ENCODE measurements at regions not wholly inside any gene's neighbourhood (a gene's known extent, or its start where the extent isn't known, plus 50 kb on each side); places are given as distances from the start of the nearest gene placed in this dataset.

DNA sequence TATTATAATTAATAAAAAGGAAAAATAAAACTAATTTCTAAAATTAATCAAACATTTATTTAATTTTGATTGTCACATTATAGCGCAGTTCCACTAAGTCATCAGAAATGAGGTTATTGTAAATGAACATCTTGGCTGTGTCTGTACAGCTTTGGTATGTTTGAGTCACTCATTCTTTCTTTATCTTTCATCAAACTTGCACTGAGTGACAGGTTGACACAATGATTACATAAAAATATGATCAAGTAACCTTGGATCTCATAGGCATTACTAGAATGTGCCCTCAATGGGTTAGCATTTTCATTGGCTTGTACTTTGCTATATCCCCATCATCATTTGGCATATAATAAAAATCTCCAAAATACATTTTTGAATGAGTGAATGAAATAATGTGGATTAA is 1353.2 kb upstream of the ADGRL2 start:
- Histone ChIP-seq H3K9me3 (no peaks in the 10 kb centered on the region), H3K4me3 (no peak overlapping the region), H3K27me3 (replicated peaks in 1 of 7) (no peaks in the 10 kb centered on the region), H3K27ac (no peak overlapping the region), H3K4me1 (no peaks in the 10 kb centered on the region), H3K36me3 (no peaks in the 10 kb centered on the region)
- no peak for TF ChIP-seq POLR2AphosphoS5 (IDR thresholded peaks at IDR 0.05)
- no peak for TF ChIP-seq POLR2A (IDR thresholded peaks at IDR 0.05)
- TF ChIP-seq, protein P1, sequence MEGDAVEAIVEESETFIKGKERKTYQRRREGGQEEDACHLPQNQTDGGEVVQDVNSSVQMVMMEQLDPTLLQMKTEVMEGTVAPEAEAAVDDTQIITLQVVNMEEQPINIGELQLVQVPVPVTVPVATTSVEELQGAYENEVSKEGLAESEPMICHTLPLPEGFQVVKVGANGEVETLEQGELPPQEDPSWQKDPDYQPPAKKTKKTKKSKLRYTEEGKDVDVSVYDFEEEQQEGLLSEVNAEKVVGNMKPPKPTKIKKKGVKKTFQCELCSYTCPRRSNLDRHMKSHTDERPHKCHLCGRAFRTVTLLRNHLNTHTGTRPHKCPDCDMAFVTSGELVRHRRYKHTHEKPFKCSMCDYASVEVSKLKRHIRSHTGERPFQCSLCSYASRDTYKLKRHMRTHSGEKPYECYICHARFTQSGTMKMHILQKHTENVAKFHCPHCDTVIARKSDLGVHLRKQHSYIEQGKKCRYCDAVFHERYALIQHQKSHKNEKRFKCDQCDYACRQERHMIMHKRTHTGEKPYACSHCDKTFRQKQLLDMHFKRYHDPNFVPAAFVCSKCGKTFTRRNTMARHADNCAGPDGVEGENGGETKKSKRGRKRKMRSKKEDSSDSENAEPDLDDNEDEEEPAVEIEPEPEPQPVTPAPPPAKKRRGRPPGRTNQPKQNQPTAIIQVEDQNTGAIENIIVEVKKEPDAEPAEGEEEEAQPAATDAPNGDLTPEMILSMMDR (IDR thresholded peaks at IDR 0.05 in 8 of 11, conservative IDR thresholded peaks at IDR 0.05 in 3 of 11), result no peak
- no peak for DNase-seq
- intact Hi-C loops (cut with DNase I; ENCODE audit: low total_unique reads), result no loop called here
- 91 to 100% (median 94%) methylated on average over 1 of the region's 1 CpG for WGBS, 5 donors

DNA sequence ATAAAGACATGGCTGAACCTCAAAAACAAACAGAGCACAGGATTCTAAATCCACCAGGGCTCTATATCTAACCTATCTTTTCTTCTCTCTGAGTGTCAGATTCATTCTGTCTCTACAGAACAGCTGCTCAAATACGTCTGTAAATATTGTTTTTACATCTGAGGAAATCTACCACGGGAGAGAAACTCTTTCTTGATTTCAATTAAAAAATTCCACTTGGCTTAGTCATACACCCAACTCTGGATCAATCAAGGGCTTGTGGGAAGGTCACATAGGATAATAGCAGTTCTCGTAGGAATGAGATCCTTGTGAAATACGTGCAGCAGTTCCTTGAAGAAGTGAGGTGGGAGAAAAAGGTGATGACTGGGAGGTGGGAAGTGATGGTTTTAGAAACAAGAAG is 1355.7 kb upstream of the ADGRL2 start:
- no peaks in the 10 kb centered on the region for H3K36me3 ChIP-seq
- no peak overlapping the region for H3K4me3 ChIP-seq
- no peak for TF ChIP-seq POLR2AphosphoS5 (IDR thresholded peaks at IDR 0.05)
- H3K9me3 ChIP-seq, result peaks cover 0 to 3% (median 0%) of the 10 kb centered on the region in 8 donors
- no peaks in the 10 kb centered on the region for H3K27me3 ChIP-seq (replicated peaks in 1 of 7)
- no peak overlapping the region for H3K27ac ChIP-seq
- WGBS, 5 donors, result 68 to 83% (median 75%) methylated on average over 4 of the region's 4 CpGs
- DNase-seq, result no peak
- intact Hi-C loops (cut with DNase I; ENCODE audit: low total_unique reads), result no loop called here
- H3K4me1 ChIP-seq, result no peaks in the 10 kb centered on the region

DNA sequence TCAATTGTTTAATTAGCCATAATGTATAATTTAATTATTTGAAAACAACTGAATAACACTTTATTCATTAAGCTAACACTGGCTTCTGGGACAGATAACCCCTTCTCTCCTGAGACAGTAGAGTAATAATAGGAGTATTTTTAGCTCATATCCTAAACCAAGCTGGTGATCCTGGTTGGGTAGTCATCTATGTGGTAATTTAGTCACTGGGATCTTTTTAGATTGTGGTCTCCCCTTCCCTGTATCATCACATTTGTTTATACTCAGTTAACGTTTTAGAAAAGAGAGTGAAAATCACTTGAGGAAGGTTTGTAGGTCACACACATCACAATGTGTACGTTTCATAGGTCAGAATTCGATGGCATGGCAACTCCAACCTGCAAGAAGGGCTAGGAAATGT is 1356.6 kb upstream of the ADGRL2 start:
- H3K27me3 ChIP-seq (replicated peaks in 1 of 7), result no peaks in the 10 kb centered on the region
- intact Hi-C loops (cut with DNase I; ENCODE audit: low total_unique reads), result no loop called here
- no peak for DNase-seq
- no peak overlapping the region for H3K27ac ChIP-seq
- peaks cover 0 to 3% (median 0%) of the 10 kb centered on the region in 8 donors for H3K9me3 ChIP-seq
- H3K36me3 ChIP-seq, result no peaks in the 10 kb centered on the region
- H3K4me1 ChIP-seq, result no peaks in the 10 kb centered on the region
- no peak overlapping the region for H3K4me3 ChIP-seq
- WGBS, 5 donors, result 49 to 67% (median 53%) methylated on average over 3 of the region's 3 CpGs
- no peak for TF ChIP-seq POLR2A (IDR thresholded peaks at IDR 0.05)
- TF ChIP-seq POLR2AphosphoS5 (IDR thresholded peaks at IDR 0.05), result no peak
- TF ChIP-seq, protein P1 (IDR thresholded peaks at IDR 0.05 in 8 of 11, conservative IDR thresholded peaks at IDR 0.05 in 3 of 11), result no peak

DNA sequence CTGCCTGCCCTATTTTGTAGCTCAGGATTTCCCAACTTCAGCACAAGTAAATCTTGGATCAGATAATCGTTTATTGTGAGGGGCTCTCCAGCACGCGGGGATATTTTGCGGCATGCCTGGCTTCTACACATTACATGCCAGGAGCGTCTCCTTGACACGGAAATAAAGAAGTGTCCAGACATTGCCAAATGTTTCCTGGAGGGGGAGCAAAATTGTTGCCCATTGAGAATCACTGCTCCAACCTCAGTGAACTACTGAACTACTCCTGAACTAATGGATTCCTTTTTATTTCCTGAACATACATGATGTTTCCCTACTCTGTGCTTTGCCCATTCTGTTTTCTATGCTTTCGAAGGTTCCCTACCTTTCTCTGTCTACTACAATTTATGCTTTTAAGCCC is 1359.1 kb upstream of the ADGRL2 start:
- H3K4me1 ChIP-seq, result no peaks in the 10 kb centered on the region
- peaks cover 0 to 3% (median 0%) of the 10 kb centered on the region in 8 donors for H3K9me3 ChIP-seq
- TF ChIP-seq POLR2AphosphoS5 (IDR thresholded peaks at IDR 0.05) (no peak), POLR2A (IDR thresholded peaks at IDR 0.05) (no peak)
- TF ChIP-seq, protein P1 (IDR thresholded peaks at IDR 0.05 in 8 of 11, conservative IDR thresholded peaks at IDR 0.05 in 3 of 11), result no peak
- H3K4me3 ChIP-seq, result no peak overlapping the region
- intact Hi-C loops (cut with DNase I; ENCODE audit: low total_unique reads), result no loop called here
- H3K27ac ChIP-seq, result no peak overlapping the region
- no peaks in the 10 kb centered on the region for H3K36me3 ChIP-seq
- 79 to 89% (median 82%) methylated on average over 7 of the region's 7 CpGs for WGBS, 5 donors
- no peak for DNase-seq
- H3K27me3 ChIP-seq (replicated peaks in 1 of 7), result no peaks in the 10 kb centered on the region

DNA sequence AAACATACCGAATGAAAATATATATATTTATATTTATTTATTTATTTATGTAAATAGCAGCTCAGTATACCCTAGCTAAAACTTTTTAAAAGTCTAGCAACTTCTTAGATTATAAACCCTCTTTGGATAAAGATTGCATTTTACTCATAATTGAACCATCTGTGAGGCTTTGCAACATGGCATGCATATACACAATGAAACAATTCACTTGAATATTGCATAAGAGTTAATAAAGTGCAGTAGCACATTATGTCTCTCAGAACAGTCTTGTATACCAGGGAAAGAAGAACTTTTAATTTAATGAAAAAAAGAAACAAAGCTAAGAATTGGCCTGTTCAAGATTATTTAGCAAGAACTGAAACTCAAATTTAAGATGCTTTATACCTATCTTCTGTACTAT is 1363.9 kb upstream of the ADGRL2 start:
- WGBS, 5 donors, result 69 to 93% (median 73%) methylated on average over 1 of the region's 1 CpG

More for the DNA sequence above, 1363.9 kb upstream of the ADGRL2 start:
- H3K36me3 ChIP-seq, result no peaks in the 10 kb centered on the region
- TF ChIP-seq, protein P1 (IDR thresholded peaks at IDR 0.05 in 8 of 11, conservative IDR thresholded peaks at IDR 0.05 in 3 of 11), result no peak
- TF ChIP-seq POLR2A (IDR thresholded peaks at IDR 0.05), result no peak
- TF ChIP-seq POLR2AphosphoS5 (IDR thresholded peaks at IDR 0.05), result no peak
- H3K4me3 ChIP-seq, result no peak overlapping the region
- intact Hi-C loops (cut with DNase I; ENCODE audit: low total_unique reads), result no loop called here
- H3K9me3 ChIP-seq, result peaks cover 0 to 20% (median 2%) of the 10 kb centered on the region in 8 donors
- no peaks in the 10 kb centered on the region for H3K4me1 ChIP-seq
- H3K27me3 ChIP-seq (replicated peaks in 1 of 7), result no peaks in the 10 kb centered on the region
- no peak overlapping the region for H3K27ac ChIP-seq
- DNase-seq, result no peak
